ENCODE measurements at regions not wholly inside any gene's neighbourhood (a gene's known extent, or its start where the extent isn't known, plus 50 kb on each side); places are given as distances from the start of the nearest gene placed in this dataset.

DNA sequence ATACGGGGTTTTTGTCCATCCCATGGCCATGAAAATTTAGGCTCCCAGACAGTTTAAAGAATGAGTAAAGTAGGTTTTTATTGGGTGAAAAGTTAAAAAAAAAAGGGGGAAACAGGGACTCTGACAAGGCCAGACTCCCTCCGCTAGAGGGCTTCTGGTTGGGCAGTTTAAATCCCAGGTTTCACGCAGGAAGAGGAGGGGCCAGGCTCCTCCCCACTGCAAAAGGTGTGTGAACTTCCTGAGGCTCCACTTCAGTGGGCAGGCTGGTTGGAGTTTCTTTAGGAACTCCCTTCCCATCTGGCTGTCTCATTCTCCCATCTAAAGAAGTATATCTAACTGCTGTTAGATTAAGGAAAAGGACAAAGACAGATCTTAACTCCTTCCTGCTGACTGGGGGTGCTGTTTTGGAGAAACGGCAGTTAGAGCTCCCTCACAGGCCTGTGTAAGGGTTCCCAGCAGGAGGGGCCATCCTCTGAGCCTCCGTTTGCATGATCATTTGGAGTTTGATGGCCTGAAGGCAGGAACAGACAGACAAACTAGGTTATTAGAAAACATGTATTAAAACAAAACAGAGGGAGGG is 1160.7 kb downstream of the CNTNAP5 start:
- DNase-seq (ENCODE audit: low read depth), result no peak
- TF ChIP-seq, protein P1, sequence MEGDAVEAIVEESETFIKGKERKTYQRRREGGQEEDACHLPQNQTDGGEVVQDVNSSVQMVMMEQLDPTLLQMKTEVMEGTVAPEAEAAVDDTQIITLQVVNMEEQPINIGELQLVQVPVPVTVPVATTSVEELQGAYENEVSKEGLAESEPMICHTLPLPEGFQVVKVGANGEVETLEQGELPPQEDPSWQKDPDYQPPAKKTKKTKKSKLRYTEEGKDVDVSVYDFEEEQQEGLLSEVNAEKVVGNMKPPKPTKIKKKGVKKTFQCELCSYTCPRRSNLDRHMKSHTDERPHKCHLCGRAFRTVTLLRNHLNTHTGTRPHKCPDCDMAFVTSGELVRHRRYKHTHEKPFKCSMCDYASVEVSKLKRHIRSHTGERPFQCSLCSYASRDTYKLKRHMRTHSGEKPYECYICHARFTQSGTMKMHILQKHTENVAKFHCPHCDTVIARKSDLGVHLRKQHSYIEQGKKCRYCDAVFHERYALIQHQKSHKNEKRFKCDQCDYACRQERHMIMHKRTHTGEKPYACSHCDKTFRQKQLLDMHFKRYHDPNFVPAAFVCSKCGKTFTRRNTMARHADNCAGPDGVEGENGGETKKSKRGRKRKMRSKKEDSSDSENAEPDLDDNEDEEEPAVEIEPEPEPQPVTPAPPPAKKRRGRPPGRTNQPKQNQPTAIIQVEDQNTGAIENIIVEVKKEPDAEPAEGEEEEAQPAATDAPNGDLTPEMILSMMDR (IDR thresholded peaks at IDR 0.05; ENCODE audit: insufficient read depth, low read depth, low read length, missing control alignments), result no peak
- no peak overlapping the region for H3K4me3 ChIP-seq (ENCODE audit: low read depth, low read length)

GRCh38 chr2:125207431-125207830 is 1182.3 kb downstream of the CNTNAP5 start:
- DNase-seq (ENCODE audit: low read depth), result no peak
- no peak overlapping the region for H3K4me3 ChIP-seq (ENCODE audit: low read depth, low read length)
- TF ChIP-seq, protein P1 (IDR thresholded peaks at IDR 0.05; ENCODE audit: insufficient read depth, low read depth, low read length, missing control alignments), result no peak

DNA sequence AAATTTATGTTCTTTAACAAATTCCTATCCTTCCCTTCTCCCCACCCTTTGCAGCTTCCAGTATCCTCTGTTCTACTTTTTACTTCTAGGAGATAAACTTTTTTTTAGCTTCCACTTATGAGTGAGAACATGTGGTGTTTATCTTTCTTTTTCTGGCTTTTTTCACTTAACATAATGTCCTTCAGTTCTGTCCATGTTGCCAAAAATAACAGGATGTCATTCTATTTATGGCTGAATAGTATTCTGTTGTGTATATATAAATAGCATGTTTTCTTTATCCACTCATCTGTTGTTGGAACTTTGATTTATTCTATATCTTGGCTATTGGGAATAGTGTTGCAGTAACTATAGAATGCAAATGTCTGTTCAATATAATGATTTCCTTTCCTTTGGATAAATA is 1191.2 kb downstream of the CNTNAP5 start:
- TF ChIP-seq, protein P1 (IDR thresholded peaks at IDR 0.05; ENCODE audit: insufficient read depth, low read depth, low read length, missing control alignments), result no peak
- no peak for DNase-seq (ENCODE audit: low read depth)
- H3K4me3 ChIP-seq (ENCODE audit: low read depth, low read length), result no peak overlapping the region

- DNase-seq (ENCODE audit: low read depth), result no peak
- TF ChIP-seq, protein P1 (IDR thresholded peaks at IDR 0.05; ENCODE audit: insufficient read depth, low read depth, low read length, missing control alignments), result no peak
- no peak overlapping the region for H3K4me3 ChIP-seq (ENCODE audit: low read depth, low read length)
These were observed 1199.1 kb downstream of the CNTNAP5 start for GRCh38 chr2:125224188-125224587.

DNA sequence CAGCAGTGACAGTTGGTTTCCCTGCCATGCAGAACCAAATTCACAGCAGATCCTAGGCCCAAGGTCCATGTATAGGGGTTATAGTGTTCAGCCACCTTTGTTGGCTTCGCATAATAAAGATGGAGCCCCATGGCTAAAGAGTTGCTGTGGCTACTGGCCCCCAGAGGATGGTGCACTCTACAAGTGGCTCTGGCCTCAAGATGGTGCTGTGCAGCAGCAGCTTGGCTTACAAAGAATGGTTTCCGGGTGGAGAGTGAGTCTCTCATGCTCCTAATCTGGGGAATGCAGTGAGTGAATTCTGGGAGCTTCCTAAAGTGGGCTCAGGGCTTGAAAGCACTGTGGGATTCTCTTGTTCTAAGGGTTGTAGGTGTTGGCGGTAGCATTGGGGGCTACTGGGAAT is 1199.7 kb downstream of the CNTNAP5 start:
- H3K4me3 ChIP-seq (ENCODE audit: low read depth, low read length), result no peak overlapping the region
- TF ChIP-seq, protein P1 (IDR thresholded peaks at IDR 0.05; ENCODE audit: insufficient read depth, low read depth, low read length, missing control alignments), result no peak
- no peak for DNase-seq (ENCODE audit: low read depth)

- TF ChIP-seq, protein P1 (IDR thresholded peaks at IDR 0.05; ENCODE audit: insufficient read depth, low read depth, low read length, missing control alignments), result peak; percentile 17
- DNase-seq (ENCODE audit: low read depth), result peak; percentile 8
- H3K4me3 ChIP-seq (ENCODE audit: low read depth, low read length), result no peak overlapping the region
These were observed 1202.8 kb downstream of the CNTNAP5 start for GRCh38 chr2:125227843-125228392.

DNA sequence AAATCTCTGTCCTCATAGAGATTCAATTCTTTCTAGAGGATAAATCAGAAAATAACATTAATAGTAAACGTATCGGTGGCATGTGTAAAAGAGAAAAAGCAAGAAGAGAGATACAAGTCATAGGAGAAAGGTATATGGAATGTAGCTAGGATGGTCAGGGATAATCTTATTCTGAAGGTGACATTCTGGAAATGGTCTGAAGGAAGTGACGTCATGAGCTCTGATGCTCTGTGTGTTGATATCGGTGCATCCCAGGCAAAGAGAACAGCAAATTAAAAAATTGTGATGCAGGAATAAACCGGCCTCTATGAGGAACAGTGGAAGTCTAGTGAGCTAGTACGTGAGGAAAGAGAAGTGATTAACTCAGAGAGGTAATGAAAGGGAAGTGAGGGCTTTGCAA is 1215.8 kb downstream of the CNTNAP5 start:
- TF ChIP-seq, protein P1 (IDR thresholded peaks at IDR 0.05; ENCODE audit: insufficient read depth, low read depth, low read length, missing control alignments), result no peak
- H3K4me3 ChIP-seq (ENCODE audit: low read depth, low read length), result no peak overlapping the region
- no peak for DNase-seq (ENCODE audit: low read depth)

All from GM12865 (cell line).